ENCODE measurements at regions not wholly inside any gene's neighbourhood (a gene's known extent, or its start where the extent isn't known, plus 50 kb on each side); places are given as distances from the start of the nearest gene placed in this dataset.
"Not testable (repeated sequence)": the region's sequence is repeated elsewhere in the genome, so short reads cannot be mapped to it uniquely, and the experiment has no call there.

DNA sequence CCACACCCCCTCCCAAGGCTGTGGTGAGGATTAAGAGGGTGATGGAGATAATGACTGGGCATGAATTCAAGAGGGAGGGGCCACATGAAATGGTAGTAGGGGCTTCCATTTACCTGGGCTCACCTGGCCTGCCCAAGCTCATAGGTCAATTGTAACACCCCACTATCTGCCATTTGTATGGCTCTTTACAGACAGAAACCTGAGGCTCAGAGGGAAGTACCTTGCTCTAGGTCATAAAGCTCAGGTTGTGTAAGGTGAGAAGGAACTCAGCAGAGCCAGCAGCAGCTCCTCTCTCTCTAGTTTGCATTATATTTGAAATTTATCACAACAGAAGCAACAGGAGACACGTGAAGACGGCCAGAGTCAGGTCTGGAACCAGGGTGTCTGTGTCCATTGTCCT lies 133.4 kb upstream of the ALDH1B1 start:
- intact Hi-C loops (cut with micrococcal nuclease) = no loop called here

GRCh38 chr9:38257626-38258215 lies 134.8 kb upstream of the ALDH1B1 start:
- intact Hi-C loops (cut with micrococcal nuclease) = no loop called here

- intact Hi-C loops (cut with micrococcal nuclease) = no loop called here
Measured at GRCh38 chr9:38256461-38256860, 136.0 kb upstream of the ALDH1B1 start.

- intact Hi-C loops (cut with micrococcal nuclease) = no loop called here
Measured at GRCh38 chr9:38255599-38255998, 136.9 kb upstream of the ALDH1B1 start.

DNA sequence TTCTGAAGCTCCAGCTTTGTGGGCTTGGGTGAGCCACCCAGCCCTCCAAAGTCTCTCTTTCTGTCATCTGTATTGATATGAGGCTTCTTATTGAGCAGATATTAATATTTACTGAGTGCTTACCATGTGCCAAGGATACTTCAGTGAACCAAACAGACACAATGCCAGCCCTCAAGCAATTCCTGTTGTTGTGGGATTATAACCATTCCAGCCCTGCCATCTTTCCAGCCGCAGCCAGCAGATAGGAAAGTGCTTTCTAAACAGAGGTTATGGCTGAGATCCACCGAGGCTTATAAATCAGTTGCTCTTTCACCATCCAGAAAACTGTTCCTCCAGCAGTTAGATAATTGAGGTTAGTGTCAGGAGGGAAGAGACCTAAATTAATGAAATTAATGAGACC lies 137.7 kb upstream of the ALDH1B1 start:
- intact Hi-C loops (cut with micrococcal nuclease) = no loop called here

DNA sequence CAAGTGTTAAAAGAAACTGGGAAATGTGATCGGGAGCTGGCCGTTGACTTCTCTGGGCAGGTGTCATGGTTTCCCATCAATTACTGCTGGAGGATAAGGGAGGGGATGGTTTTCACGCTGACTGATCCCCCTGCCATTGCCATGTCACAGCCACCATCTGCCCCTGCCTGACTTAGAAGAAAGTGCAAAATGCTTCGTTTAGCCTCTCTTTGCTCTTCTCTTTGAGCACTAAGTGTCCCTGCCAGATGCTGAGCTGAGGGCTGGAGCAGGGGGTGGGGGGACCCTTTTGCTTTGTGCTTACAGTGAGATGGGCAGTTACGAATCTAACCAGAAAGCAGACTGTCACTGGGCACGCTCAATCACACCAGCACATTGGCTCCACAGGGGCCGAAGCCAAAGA lies 138.4 kb upstream of the ALDH1B1 start:
- intact Hi-C loops (cut with micrococcal nuclease) = no loop called here

- intact Hi-C loops (cut with micrococcal nuclease) = no loop called here
Measured at GRCh38 chr9:38253200-38253599, 139.3 kb upstream of the ALDH1B1 start.

DNA sequence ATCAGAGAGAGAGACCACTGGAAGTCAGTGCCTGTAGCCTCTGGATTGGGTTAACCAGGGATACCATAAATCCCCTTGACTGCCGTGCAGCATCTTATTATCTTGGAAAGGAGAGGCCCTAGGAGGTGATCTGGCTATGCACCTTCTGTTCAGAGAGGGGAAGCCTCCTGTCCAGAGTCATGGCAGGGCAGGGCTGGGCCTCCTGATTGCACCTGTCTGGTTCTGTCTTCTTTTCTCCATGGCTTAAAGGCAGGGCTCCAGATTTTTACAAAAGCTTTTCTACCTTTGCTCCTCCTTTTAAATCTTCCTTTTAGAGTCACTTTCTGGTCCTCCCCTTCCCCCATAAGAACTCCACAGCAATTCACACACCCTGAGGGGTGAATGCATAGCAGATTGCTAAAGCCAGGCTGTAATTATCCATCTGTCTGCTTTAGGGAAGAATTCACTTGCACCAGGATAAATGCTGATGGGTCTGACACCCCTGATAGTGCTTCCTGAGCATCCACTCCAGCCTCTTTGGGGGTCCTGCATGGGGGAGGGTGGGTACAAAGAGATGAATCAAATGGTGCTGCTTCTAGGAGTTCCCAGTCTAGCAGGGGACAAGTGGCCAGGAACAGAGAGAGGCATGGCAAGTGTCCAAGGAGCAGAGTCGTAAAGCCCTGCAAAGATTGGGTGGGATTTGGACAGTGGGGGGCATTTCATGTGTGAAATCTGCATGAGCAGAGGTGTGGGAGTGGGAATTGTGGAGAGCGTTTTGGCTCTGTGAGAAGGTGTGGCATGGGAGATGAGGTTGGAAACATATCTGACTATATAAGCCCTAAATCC lies 141.3 kb upstream of the ALDH1B1 start:
- intact Hi-C loops (cut with micrococcal nuclease) = no loop called here

- intact Hi-C loops (cut with micrococcal nuclease) = no loop called here
Measured at GRCh38 chr9:38250279-38251035, 142.0 kb upstream of the ALDH1B1 start.

DNA sequence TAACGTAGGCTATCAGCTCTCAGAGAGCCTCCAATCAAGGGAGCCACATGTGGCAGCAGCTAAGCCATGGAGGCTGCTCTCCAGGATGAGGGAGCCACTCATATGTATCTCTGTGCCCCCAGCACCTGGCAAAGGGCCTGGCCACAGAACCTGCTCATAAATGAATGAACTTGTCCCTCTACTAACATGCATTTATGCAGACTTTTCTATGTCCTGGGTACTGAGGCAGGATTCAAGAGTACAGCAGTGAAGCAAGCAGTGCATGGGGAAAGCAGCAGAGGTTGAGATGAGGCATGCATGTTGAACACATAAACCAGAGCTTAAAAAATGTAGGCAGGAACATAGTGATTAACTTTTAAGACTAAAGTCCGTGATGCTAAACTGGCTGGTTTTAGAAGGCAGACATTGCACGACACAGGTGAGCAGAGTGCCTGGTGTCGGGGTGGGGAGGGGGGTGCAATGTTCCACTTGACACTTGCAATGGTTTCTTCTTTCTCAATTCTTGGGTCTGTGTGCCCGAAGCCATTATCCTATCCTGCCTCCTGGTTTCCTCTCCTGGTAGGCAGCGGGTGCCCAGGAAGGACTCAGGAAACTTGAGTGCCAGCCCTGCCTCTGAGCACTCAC lies 142.8 kb upstream of the ALDH1B1 start:
- intact Hi-C loops (cut with micrococcal nuclease) = no loop called here

GRCh38 chr9:38249049-38249448 lies 143.5 kb upstream of the ALDH1B1 start:
- intact Hi-C loops (cut with micrococcal nuclease) = no loop called here

- intact Hi-C loops (cut with micrococcal nuclease) = no loop called here
Measured at GRCh38 chr9:38246833-38247232, 145.7 kb upstream of the ALDH1B1 start.

GRCh38 chr9:38244971-38245370 lies 147.5 kb upstream of the ALDH1B1 start:
- intact Hi-C loops (cut with micrococcal nuclease) = no loop called here

- intact Hi-C loops (cut with micrococcal nuclease) = no loop called here
Measured at GRCh38 chr9:38243993-38244392, 148.5 kb upstream of the ALDH1B1 start.

- intact Hi-C loops (cut with micrococcal nuclease) = not testable (repeated sequence)
Measured at GRCh38 chr9:38242151-38242550, 150.4 kb upstream of the ALDH1B1 start.

DNA sequence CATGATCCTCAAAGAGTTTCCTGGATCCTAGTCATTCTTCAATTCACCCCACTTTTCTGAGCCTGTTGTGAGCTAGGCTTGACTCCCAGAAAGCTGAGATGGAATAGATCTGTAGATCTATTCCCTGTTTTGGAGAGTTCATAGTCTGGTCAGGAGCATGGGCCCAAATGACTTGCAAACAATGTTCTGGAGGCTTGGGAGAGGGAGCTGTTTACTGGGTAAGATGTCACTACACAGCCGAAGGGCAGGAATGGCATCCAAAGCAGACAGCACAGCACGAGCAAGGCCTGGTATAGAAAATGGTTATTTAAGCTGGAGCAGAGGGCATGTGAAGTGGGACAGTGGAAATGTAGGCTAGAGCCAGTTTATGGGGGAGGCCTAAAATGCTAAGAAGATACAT lies 152.5 kb upstream of the ALDH1B1 start:
- intact Hi-C loops (cut with micrococcal nuclease) = no loop called here

GRCh38 chr9:38235244-38235643 lies 157.3 kb upstream of the ALDH1B1 start:
- intact Hi-C loops (cut with micrococcal nuclease) = no loop called here

DNA sequence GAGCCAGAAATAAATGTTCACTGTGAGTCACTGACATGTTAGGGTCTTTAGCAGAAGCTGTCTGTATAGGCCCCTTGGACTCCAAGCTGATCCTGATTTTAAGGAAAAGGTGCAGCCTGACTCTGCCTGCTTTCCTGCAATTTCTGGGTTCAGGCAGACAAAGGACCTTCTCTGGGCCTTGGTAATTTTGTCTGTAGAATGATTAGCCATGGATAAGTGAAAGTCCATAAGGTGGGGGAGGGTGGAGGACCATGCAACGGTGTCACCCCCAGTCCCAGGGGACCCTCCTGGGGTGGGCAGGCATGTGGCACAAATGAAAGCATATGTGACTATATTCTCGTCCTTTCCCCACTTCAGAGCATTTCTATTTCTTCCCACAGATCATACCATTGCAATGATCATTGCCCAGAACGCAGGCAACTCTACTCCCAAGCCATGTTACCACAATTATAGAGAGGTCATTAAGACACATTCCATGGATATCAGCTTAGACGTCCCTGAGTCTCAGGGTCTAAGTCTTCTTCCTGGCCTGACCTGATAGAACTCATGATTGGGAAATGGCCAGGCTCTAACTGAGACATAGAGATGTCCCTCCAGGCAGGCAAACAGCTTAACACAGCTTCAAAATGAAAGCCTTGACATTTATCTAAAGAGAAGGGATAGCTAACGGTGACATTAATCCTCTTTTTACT lies 157.9 kb upstream of the ALDH1B1 start:
- intact Hi-C loops (cut with micrococcal nuclease) = no loop called here

GRCh38 chr9:38233796-38234355 lies 158.6 kb upstream of the ALDH1B1 start:
- intact Hi-C loops (cut with micrococcal nuclease) = no loop called here

GRCh38 chr9:38233343-38233742 lies 159.2 kb upstream of the ALDH1B1 start:
- intact Hi-C loops (cut with micrococcal nuclease) = no loop called here

DNA sequence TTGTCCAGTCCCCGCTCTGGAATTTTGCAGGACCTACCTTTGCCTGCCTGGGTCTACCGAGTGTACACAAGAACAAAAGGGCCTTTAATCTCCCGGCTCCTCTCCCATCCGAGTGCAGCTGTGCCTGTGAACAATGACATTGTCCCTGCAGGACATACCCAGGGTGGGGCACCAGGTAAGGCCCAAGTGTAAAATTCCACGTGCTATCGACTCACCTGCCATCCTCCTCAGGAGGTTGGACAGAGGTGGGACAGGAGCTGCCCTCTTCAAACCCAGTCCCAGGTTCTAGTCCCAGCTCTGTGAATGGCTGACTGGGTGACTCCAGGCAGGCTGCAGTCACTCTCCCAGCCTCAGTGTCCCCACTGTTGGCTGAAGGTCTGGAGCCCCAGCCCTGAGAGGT lies 159.6 kb upstream of the ALDH1B1 start:
- intact Hi-C loops (cut with micrococcal nuclease) = no loop called here
